ENCODE measurements at regions not wholly inside any gene's neighbourhood (a gene's known extent, or its start where the extent isn't known, plus 50 kb on each side); places are given as distances from the start of the nearest gene placed in this dataset.
"Not testable (repeated sequence)": the region's sequence is repeated elsewhere in the genome, so short reads cannot be mapped to it uniquely, and the experiment has no call there.

GRCh38 chr5:133881576-133882388, 86.6 kb downstream of the C5orf15 start:
- DNase-seq (ENCODE audit: low spot score): no peak

- DNase-seq (ENCODE audit: low spot score): no peak
These were observed 90.2 kb downstream of the C5orf15 start for GRCh38 chr5:133878236-133878555.

- no peak for DNase-seq (ENCODE audit: low spot score)
These were observed 90.8 kb downstream of the C5orf15 start for GRCh38 chr5:133877351-133878235.

GRCh38 chr5:133876266-133876665, 92.2 kb downstream of the C5orf15 start:
- no peak for DNase-seq (ENCODE audit: low spot score)

- DNase-seq (ENCODE audit: low spot score): no peak
These were observed 93.2 kb downstream of the C5orf15 start for GRCh38 chr5:133875179-133875578.

GRCh38 chr5:133873449-133873848, 95.0 kb downstream of the C5orf15 start:
- no peak for DNase-seq (ENCODE audit: low spot score)

- DNase-seq (ENCODE audit: low spot score): peak; percentile 66
These were observed 97.8 kb downstream of the C5orf15 start for GRCh38 chr5:133870661-133871060.

GRCh38 chr5:133869519-133870335, 98.7 kb downstream of the C5orf15 start:
- no peak for DNase-seq (ENCODE audit: low spot score)

GRCh38 chr5:133868946-133869518, 99.4 kb downstream of the C5orf15 start:
- peak; percentile 88 for DNase-seq (ENCODE audit: low spot score)

- DNase-seq (ENCODE audit: low spot score): no peak
These were observed 100.4 kb downstream of the C5orf15 start for GRCh38 chr5:133867851-133868545.

GRCh38 chr5:133867341-133867740, 101.1 kb downstream of the C5orf15 start:
- DNase-seq (ENCODE audit: low spot score): no peak

GRCh38 chr5:133866903-133867245, 101.6 kb downstream of the C5orf15 start:
- DNase-seq (ENCODE audit: low spot score): no peak

GRCh38 chr5:133866160-133866902, 102.1 kb downstream of the C5orf15 start:
- no peak for DNase-seq (ENCODE audit: low spot score)

GRCh38 chr5:133865113-133865512, 103.3 kb downstream of the C5orf15 start:
- DNase-seq (ENCODE audit: low spot score): no peak

- DNase-seq (ENCODE audit: low spot score): no peak
These were observed 103.7 kb downstream of the C5orf15 start for GRCh38 chr5:133864711-133865110.

- DNase-seq (ENCODE audit: low spot score): no peak
These were observed 104.4 kb downstream of the C5orf15 start for GRCh38 chr5:133863857-133864585.

GRCh38 chr5:133861161-133861737, 107.2 kb downstream of the C5orf15 start:
- no peak for DNase-seq (ENCODE audit: low spot score)

GRCh38 chr5:133859073-133859472, 109.4 kb downstream of the C5orf15 start:
- no peak for DNase-seq (ENCODE audit: low spot score)

- DNase-seq (ENCODE audit: low spot score): not testable (repeated sequence)
These were observed 110.7 kb downstream of the C5orf15 start for GRCh38 chr5:133857595-133858313.

All from AG20443 (cell line).